Retinal pigment epithelial cell (primary cell): ENCODE measurements at regions not wholly inside any gene's neighbourhood (a gene's known extent, or its start where the extent isn't known, plus 50 kb on each side); places are given as distances from the start of the nearest gene placed in this dataset.

Experiments used
- DNase-seq: peaks from one replicate; pipeline ENCODE4 v3.0.0-alpha.2; 2010; ENCODE audit warnings: low read depth
- H3K4me3 ChIP-seq: 2 replicates; pipeline ENCODE4 v1.5.1; 2011; ENCODE audit warnings: mild to moderate bottlenecking, low read length, control low read depth, moderate library complexity
- TF ChIP-seq, protein P1 (sequence below): conservative IDR thresholded peaks from 2 replicates; pipeline ENCODE4 v1.5.1; 2011; ENCODE audit warnings: low read depth, low read length, control low read depth, inconsistent platforms

DNA sequence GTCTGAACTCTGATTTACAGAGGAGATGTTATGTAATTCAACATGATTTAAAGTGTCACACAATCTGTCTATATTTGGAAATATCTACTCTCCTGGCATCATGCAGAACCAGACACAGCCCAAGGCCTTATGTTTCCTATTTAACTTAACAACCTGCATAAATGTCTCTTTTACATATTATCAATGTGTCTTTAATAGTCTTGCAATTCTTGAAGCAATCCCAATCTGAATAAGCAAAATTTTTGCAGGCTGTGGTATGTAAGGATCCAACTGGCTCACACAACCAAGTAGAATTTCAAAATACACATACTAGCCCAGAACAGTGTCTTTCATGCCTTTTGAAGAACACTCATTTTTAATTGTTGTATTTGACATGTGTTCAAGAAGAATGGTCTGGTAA is 443.2 kb downstream of the MAFB start:
- DNase-seq, result no peak

DNA sequence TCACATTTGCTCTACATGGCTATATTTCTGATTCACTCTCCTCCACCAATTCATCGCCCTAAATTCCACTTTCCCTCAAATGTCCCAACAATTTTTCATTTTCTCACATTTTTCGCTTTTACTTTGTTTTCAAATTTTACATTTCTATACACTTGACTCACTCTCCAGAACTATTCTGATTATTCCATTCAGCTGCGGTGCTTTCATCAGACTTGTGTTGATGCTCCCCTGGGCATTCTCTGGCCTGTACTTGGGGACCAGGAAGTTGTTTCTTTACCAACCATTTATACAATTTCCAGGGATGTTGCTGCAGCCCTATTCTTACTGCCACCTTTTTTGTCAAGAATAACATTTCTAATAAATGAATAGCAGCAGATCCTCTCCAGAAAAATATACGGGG is 444.8 kb downstream of the MAFB start:
- TF ChIP-seq, protein P1, sequence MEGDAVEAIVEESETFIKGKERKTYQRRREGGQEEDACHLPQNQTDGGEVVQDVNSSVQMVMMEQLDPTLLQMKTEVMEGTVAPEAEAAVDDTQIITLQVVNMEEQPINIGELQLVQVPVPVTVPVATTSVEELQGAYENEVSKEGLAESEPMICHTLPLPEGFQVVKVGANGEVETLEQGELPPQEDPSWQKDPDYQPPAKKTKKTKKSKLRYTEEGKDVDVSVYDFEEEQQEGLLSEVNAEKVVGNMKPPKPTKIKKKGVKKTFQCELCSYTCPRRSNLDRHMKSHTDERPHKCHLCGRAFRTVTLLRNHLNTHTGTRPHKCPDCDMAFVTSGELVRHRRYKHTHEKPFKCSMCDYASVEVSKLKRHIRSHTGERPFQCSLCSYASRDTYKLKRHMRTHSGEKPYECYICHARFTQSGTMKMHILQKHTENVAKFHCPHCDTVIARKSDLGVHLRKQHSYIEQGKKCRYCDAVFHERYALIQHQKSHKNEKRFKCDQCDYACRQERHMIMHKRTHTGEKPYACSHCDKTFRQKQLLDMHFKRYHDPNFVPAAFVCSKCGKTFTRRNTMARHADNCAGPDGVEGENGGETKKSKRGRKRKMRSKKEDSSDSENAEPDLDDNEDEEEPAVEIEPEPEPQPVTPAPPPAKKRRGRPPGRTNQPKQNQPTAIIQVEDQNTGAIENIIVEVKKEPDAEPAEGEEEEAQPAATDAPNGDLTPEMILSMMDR, result no peak
- DNase-seq, result no peak
- no peak overlapping the region for H3K4me3 ChIP-seq

More for the DNA sequence above, 443.2 kb downstream of the MAFB start:
- TF ChIP-seq, protein P1, result no peak
- no peak overlapping the region for H3K4me3 ChIP-seq

DNA sequence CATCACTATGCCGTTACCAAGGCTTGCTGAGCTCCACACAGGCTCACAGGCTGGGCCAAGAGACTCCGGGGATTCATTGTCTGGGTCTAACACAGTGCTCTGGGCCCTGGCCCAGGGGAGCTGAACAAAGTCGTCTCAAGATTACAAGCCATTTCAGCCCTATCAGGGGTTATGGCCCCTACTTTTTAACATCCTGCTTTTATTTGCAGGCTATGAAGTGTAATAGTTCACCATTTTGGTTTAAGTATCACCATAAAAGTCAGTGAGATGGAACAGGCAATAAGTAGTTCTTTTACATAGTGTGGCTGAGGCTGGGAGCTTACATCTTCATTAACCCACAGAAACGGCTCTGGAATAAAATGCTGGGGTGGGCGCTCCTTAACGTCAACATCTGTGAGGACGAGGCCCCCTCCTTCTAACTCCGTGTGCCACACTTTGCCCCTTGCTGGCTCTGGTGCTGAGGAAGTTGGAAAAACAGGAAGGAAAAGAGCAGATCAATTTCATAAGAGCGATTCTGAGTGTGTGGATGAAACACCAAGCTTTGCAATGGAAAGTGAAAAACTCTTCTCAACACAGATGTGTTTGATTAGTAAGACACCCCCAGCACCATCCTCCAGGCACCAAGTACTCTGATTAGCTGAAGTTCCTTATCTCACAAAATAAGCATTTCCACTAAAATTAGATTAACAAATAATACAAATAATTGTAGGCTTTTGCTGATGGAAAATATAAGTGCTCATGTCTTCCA is 447.3 kb downstream of the MAFB start:
- H3K4me3 ChIP-seq, result no peak overlapping the region
- no peak for DNase-seq
- TF ChIP-seq, protein P1, result no peak

DNA sequence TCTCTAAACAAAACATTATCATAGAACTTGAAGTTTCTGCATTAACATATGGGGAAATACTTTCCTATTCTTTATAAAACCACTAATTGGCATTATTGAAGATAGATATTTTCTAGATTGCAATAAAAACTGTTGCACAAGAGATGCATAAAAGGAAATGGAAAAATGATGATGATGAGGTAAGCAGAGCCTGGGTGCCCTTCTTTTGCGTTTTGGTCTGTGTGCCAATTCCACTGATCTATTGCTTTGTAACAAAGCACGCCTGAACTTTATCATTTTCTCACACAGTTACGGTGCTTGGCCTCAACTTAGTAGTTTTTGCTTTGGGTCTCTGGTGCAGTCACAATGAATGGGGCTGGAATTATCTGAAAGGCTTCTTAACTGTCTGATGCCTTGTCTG is 450.5 kb downstream of the MAFB start:
- no peak overlapping the region for H3K4me3 ChIP-seq
- TF ChIP-seq, protein P1, result no peak
- no peak for DNase-seq

DNA sequence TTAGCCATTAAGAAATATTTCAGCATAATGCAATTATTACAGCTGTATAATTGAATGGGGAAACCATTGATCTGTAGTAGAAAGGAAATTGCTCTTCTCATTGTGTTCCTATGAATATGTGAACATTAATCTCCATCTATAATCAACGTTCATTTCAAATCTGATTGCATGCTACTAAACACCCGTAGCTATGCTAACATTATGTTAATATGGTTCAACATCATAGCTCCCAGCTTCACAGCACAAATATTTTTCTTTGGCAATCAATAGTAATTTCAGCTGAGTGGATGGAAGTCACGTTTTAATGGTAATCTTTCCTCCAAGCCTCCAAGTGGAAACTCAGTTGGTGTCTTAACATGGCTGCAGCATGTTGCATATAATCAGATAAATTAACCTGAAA is 454.4 kb downstream of the MAFB start:
- TF ChIP-seq, protein P1, result no peak
- DNase-seq, result no peak
- no peak overlapping the region for H3K4me3 ChIP-seq

DNA sequence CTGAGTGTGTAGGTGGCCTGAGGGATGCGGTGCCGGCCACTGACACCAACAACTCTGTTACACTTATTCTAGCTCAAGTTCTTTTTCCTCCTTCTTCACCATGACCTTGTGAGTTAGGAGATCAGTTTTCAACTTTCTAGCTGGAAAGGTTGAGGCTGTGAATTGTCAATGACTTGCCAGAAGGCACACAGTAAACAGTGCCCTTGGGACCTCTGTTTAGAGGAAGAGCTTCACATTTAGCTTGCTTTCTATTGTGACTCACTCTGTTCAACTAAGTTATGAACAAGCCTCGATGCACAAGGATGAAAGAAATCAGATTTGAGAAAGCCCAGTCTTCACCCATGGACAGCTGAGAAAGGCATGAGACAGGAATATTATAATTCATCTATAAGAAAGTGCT is 455.6 kb downstream of the MAFB start:
- TF ChIP-seq, protein P1, result no peak
- DNase-seq, result no peak
- no peak overlapping the region for H3K4me3 ChIP-seq

DNA sequence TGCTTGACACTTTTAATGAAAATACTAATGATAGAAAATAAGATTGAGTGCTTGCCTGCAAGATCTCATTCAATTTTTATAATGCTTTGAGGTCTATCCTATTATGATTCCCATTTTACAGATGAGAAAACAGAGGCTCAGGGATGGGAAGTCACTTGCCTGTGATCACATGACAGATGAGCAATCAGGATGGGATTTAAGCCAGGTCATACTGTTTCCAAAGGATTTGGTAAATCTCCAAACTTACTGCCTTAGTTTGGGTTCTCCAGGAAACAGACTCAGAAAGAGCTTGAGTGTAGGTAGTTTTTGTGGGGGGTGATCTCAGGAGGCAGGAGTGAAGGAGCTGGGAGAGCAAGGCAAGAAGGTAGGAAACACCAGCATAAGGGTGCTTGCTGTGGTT is 456.3 kb downstream of the MAFB start:
- H3K4me3 ChIP-seq, result no peak overlapping the region
- DNase-seq, result no peak
- TF ChIP-seq, protein P1, result no peak
